Coronary artery (tissue), 2 donors: ENCODE measurements at regions not wholly inside any gene's neighbourhood (a gene's known extent, or its start where the extent isn't known, plus 50 kb on each side); places are given as distances from the start of the nearest gene placed in this dataset.

Experiments
- DNase-seq: peaks from one replicate; pipeline ENCODE4 v3.0.0-alpha.2; 2017; ENCODE audit warnings: low spot score
- H3K27ac ChIP-seq, 2 donors: fragments of 200-600 bp; sonication (generic); one replicate each; pipeline ENCODE4 v1.5.1; 2016 to 2019
- H3K4me3 ChIP-seq: fragments of 200-600 bp; sonication (generic); 2 replicates; pipeline ENCODE4 v1.5.1; 2016; ENCODE audit warnings: mild to moderate bottlenecking, moderate library complexity
- CTCF ChIP-seq: fragments of 200-600 bp; sonication (generic); IDR thresholded peaks from one replicate; pipeline ENCODE4 v1.5.1; 2019; ENCODE audit warnings: antibody characterized with exemption

- TF ChIP-seq CTCF: no peak
- no peak for DNase-seq
- no peak overlapping the region for H3K4me3 ChIP-seq
- H3K27ac ChIP-seq: no peak overlapping the region
Measured at GRCh38 chr1:87508247-87508787, 179.6 kb downstream of the LMO4 start.

GRCh38 chr1:87510540-87510939, 181.9 kb downstream of the LMO4 start:
- no peak for TF ChIP-seq CTCF
- H3K27ac ChIP-seq: no peak overlapping the region
- no peak overlapping the region for H3K4me3 ChIP-seq
- no peak for DNase-seq

- H3K4me3 ChIP-seq: no peak overlapping the region
- TF ChIP-seq CTCF: no peak
- DNase-seq: no peak
- no peak overlapping the region for H3K27ac ChIP-seq
Measured at GRCh38 chr1:87511449-87511848, 182.8 kb downstream of the LMO4 start.

GRCh38 chr1:87512431-87512830, 183.8 kb downstream of the LMO4 start:
- DNase-seq: no peak
- no peak for TF ChIP-seq CTCF
- no peak overlapping the region for H3K27ac ChIP-seq
- H3K4me3 ChIP-seq: no peak overlapping the region

- DNase-seq: no peak
- Histone ChIP-seq H3K4me3 (no peak overlapping the region), H3K27ac (no peak overlapping the region)
- no peak for TF ChIP-seq CTCF
Measured at GRCh38 chr1:87513255-87513654, 184.6 kb downstream of the LMO4 start.

- no peak overlapping the region for H3K4me3 ChIP-seq
- no peak for DNase-seq
Measured at GRCh38 chr1:87513966-87514660, 185.4 kb downstream of the LMO4 start.

More at GRCh38 chr1:87513966-87514660, 185.4 kb downstream of the LMO4 start:
- H3K27ac ChIP-seq: no peak overlapping the region
- no peak for TF ChIP-seq CTCF
